K562 (cell line): ENCODE measurements at regions not wholly inside any gene's neighbourhood (a gene's known extent, or its start where the extent isn't known, plus 50 kb on each side); places are given as distances from the start of the nearest gene placed in this dataset.

Source experiments
- ATAC-seq: fragments of 200-7000 bp; cut with Tn5 transposase; 3 replicates; pipeline ENCODE4 v1.9.1; 2020; ENCODE audit warnings: moderate library complexity
- BruUV-seq: library from RNA; stranded (reverse); fragments of 400-500 nt; replicated peaks from 2 replicates; lab custom pipeline; 2021; lab: Mats Ljungman, UMichigan
- CTCF ChIA-PET: fragments of 300-600 bp; formaldehyde crosslinking; extraction: SDS; loops from one replicate; lab custom pipeline; 2021; ENCODE audit warnings: low intra/inter-chr PET ratio; lab: Yijun Ruan, JAX
- POLR2A ChIA-PET: fragments of 300-600, 350-650 bp; sonication (Branson Sonifier 250); formaldehyde crosslinking; extraction: SDS; loops from one replicate; lab custom pipeline; 2021; ENCODE audit warnings: antibody characterized with exemption, inconsistent platforms; lab: Yijun Ruan, JAX
- DNase-seq, 4 experiments: peaks; one replicate each; pipeline versions ENCODE4 v3.0.0 to v3.0.0-alpha.2; 2011 to 2018; ENCODE audit warnings: low spot score in 3 of 4, mixed read lengths in 3 of 4; ENCODE audit errors: extremely low read depth in 1 of 4
- FAIRE-seq: peaks from 2 replicates; lab custom pipeline; 2011; peaks lifted over from hg19 to GRCh38; lab: Jason Lieb, UNC
- H2AFZ ChIP-seq: 2 replicates; pipeline ENCODE4 v1.6.0; 2011; ENCODE audit warnings: low read depth, low read length, control low read depth, inconsistent platforms
- H3K27ac ChIP-seq: fragments of 200-600 bp; 3 replicates; pipeline ENCODE4 v1.8.0; 2011; ENCODE audit warnings: low read depth, mild to moderate bottlenecking, control low read depth, inconsistent platforms, low read length, moderate library complexity, mixed read lengths; ENCODE audit errors: extremely low read depth
- H3K27me3 ChIP-seq, 2 experiments: fragments of 300-600 bp in 1 of 2; 2 replicates in 1 of 2; 3 replicates in 1 of 2; pipeline versions ENCODE4 v1.6.0 to v1.8.0; 2011; ENCODE audit warnings: inconsistent platforms in 2 of 2, low read length in 2 of 2, mild to moderate bottlenecking in 1 of 2, mixed read lengths in 1 of 2, moderate library complexity in 1 of 2; ENCODE audit not compliant: control insufficient read depth in 2 of 2, insufficient read depth in 2 of 2
- H3K36me3 ChIP-seq: fragments of 300-600 bp; 3 replicates; pipeline ENCODE4 v1.8.0; 2011; ENCODE audit warnings: mild to moderate bottlenecking, low read length, inconsistent platforms; ENCODE audit not compliant: control insufficient read depth, insufficient read depth
- H3K4me1 ChIP-seq, 2 experiments: fragments of 200-600 bp in 1 of 2; replicated peaks in 1 of 2; 2 replicates in 1 of 2; 3 replicates in 1 of 2; pipeline versions ENCODE4 v1.5.1 to v1.8.0; 2011; ENCODE audit warnings: inconsistent platforms in 2 of 2, low read length in 2 of 2, mild to moderate bottlenecking in 1 of 2, mixed read lengths in 1 of 2, moderate library complexity in 1 of 2; ENCODE audit not compliant: control insufficient read depth in 2 of 2, insufficient read depth in 2 of 2
- H3K4me2 ChIP-seq: 2 replicates; pipeline ENCODE4 v1.6.1; 2011; ENCODE audit warnings: low read length, control low read depth, inconsistent platforms, mixed read lengths; ENCODE audit not compliant: insufficient read depth
- H3K4me3 ChIP-seq: fragments of 200-600 bp; sonication (generic), shearing (Covaris generic); 2 replicates; pipeline ENCODE4 v1.5.1; 2016; ENCODE audit warnings: control low read depth, inconsistent platforms
- H3K79me2 ChIP-seq: fragments of 200-600 bp; 3 replicates; pipeline ENCODE4 v1.8.0; 2011; ENCODE audit warnings: low read length, inconsistent platforms; ENCODE audit not compliant: control insufficient read depth, insufficient read depth
- H3K9ac ChIP-seq, 2 experiments: 2 replicates each; pipeline versions ENCODE4 v1.6.0 to v1.6.1; 2011; ENCODE audit warnings: low read depth in 2 of 2, low read length in 2 of 2, control low read depth in 1 of 2, inconsistent platforms in 1 of 2, mild to moderate bottlenecking in 1 of 2, mixed read lengths in 1 of 2; ENCODE audit not compliant: insufficient read depth in 1 of 2
- H3K9me1 ChIP-seq: one replicate; pipeline ENCODE4 v1.6.0; 2011; ENCODE audit warnings: inconsistent platforms, mild to moderate bottlenecking, low read length, moderate library complexity; ENCODE audit not compliant: control insufficient read depth, insufficient read depth
- H3K9me3 ChIP-seq: replicated peaks from 2 replicates; pipeline ENCODE4 v1.5.1; 2011; ENCODE audit warnings: low read depth, low read length, inconsistent platforms; ENCODE audit not compliant: control insufficient read depth, insufficient read depth
- H4K20me1 ChIP-seq: replicated peaks from 2 replicates; pipeline ENCODE4 v1.6.1; 2011; ENCODE audit warnings: low read length, inconsistent platforms, mixed read lengths; ENCODE audit not compliant: control insufficient read depth, insufficient read depth
- HNRNPH1 ChIP-seq: fragments of 200-400 bp; formaldehyde crosslinking; optimal IDR thresholded peaks from 2 replicates; pipeline ENCODE3; 2017; ENCODE audit warnings: low read depth, mild to moderate bottlenecking, low read length, moderate library complexity
- HNRNPK ChIP-seq: fragments of 200-400 bp; formaldehyde crosslinking; IDR thresholded peaks from one replicate; pipeline ENCODE4 v1.6.1; 2018; ENCODE audit warnings: mild to moderate bottlenecking, low read depth, low read length; ENCODE audit not compliant: poor library complexity, severe bottlenecking
- MCM3 ChIP-seq: fragments of 450-650 bp; IDR thresholded peaks from 2 replicates; pipeline ENCODE4 v1.6.1; 2016
- OTX1 ChIP-seq: fragments of 450-650 bp; formaldehyde crosslinking; IDR thresholded peaks from 2 replicates; pipeline ENCODE4 v1.4.0; 2022; ENCODE audit warnings: mild to moderate bottlenecking
- SMC3 ChIP-seq: conservative IDR thresholded peaks from 2 replicates; pipeline ENCODE4 v1.6.1; 2011; ENCODE audit warnings: low read depth, low read length, improper control_type of control experiment; ENCODE audit not compliant: insufficient read depth
- TBL1XR1 ChIP-seq, 2 experiments: IDR thresholded peaks; 2 replicates each; pipeline ENCODE4 v1.6.1; 2012; ENCODE audit warnings: improper control_type of control experiment in 2 of 2, low read length in 2 of 2, mild to moderate bottlenecking in 1 of 2
- TBP ChIP-seq: optimal IDR thresholded peaks from 2 replicates; pipeline ENCODE3; 2011; ENCODE audit warnings: low read depth, low read length, improper control_type of control experiment
- ZFPM2 ChIP-seq: fragments of 250-450 bp; sonication (Bioruptor Pico); IDR thresholded peaks from 2 replicates; pipeline ENCODE4 v1.5.1; 2022; ENCODE audit warnings: mild to moderate bottlenecking
- in situ Hi-C: fragments of 300-500 bp; cut with MboI; formaldehyde crosslinking; loops from 4 replicates; pipeline ENCODE4 v1.15.0; 2018; ENCODE audit warnings: inconsistent platforms, mixed read lengths
- intact Hi-C: fragments of 100-400 bp; cut with micrococcal nuclease; formaldehyde crosslinking; loops from 2 replicates; pipeline ENCODE4 v1.14.2; 2022
- TF ChIP-seq, protein P1 (sequence below): fragments of 450-650 bp; formaldehyde crosslinking; IDR thresholded peaks from 2 replicates; pipeline ENCODE4 v1.4.0; 2022; ENCODE audit warnings: missing genetic modification characterization
- TF ChIP-seq, protein P2 (sequence below): sonication (generic); formaldehyde crosslinking; IDR thresholded peaks from 2 replicates; pipeline ENCODE4 v1.8.0; 2022; ENCODE audit warnings: missing genetic modification reagents, mild to moderate bottlenecking, moderate library complexity, borderline replicate concordance

DNA sequence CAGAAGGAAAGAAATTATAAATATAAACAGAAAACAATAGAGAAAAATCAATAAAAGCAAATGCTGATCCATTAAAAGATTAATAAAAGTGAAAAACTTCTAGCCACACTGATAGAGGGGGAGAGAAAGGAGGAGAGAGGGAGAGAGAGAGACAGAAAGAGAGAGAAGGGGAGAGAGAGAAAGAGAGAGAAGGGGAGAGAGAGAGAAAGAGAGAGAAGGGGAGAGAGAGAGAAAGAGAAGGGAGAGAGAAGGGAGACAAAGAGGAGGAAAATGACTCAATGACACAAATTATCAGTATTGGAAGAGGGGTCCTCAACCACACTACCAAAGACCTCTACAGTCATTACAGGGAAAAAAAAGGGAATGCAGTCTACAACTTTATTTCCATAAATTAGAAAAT is 94.4 kb upstream of the VIPR2 start:
- H3K79me2 ChIP-seq, result no peaks in the 10 kb centered on the region
- no peaks in the 10 kb centered on the region for H3K9me3 ChIP-seq
- intact Hi-C loops (no loop called here), in situ Hi-C loops (no loop called here)
- no peak for DNase-seq
- peaks cover 10 to 28% of the 10 kb centered on the region in 2 experiments; a peak in 4 of 5 replicates for H3K27me3 ChIP-seq
- POLR2A ChIA-PET, result no interaction called here
- no peaks in the 10 kb centered on the region for H3K9me1 ChIP-seq
- H3K4me3 ChIP-seq, result no peak overlapping the region
- no peak overlapping the region for H3K27ac ChIP-seq
- no peak overlapping the region for H3K9ac ChIP-seq
- H3K4me1 ChIP-seq, result no peaks in the 10 kb centered on the region; a peak in 1 of 5 replicates
- FAIRE-seq, result no peak
- no peak for ATAC-seq
- H3K36me3 ChIP-seq, result no peaks in the 10 kb centered on the region
- no peak overlapping the region for H2AFZ ChIP-seq
- no peak overlapping the region for H3K4me2 ChIP-seq
- BruUV-seq, result no TSS peak
- H4K20me1 ChIP-seq, result no peaks in the 10 kb centered on the region
- no peak for TF ChIP-seq HNRNPH1
- TF ChIP-seq ZFPM2 (CRISPR knock-in tag), result no peak
- TF ChIP-seq, protein P1, sequence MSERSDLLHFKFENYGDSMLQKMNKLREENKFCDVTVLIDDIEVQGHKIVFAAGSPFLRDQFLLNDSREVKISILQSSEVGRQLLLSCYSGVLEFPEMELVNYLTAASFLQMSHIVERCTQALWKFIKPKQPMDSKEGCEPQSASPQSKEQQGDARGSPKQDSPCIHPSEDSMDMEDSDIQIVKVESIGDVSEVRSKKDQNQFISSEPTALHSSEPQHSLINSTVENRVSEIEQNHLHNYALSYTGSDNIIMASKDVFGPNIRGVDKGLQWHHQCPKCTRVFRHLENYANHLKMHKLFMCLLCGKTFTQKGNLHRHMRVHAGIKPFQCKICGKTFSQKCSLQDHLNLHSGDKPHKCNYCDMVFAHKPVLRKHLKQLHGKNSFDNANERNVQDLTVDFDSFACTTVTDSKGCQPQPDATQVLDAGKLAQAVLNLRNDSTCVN (CRISPR knock-in tag), result 0 out of 2 replicates have a peak, but pooled peaks have one; percentile 63
- TF ChIP-seq HNRNPK, result no peak
- 0 out of 2 replicates have a peak, but pooled peaks have one; percentile 40 for TF ChIP-seq OTX1
- TF ChIP-seq, protein P2, sequence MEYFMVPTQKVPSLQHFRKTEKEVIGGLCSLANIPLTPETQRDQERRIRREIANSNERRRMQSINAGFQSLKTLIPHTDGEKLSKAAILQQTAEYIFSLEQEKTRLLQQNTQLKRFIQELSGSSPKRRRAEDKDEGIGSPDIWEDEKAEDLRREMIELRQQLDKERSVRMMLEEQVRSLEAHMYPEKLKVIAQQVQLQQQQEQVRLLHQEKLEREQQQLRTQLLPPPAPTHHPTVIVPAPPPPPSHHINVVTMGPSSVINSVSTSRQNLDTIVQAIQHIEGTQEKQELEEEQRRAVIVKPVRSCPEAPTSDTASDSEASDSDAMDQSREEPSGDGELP (CRISPR knock-in tag), result no peak
- no peak for TF ChIP-seq TBL1XR1 (IDR thresholded peaks at IDR 0.05; ENCODE audit: low read length in 2 of 2)
- no peak for TF ChIP-seq SMC3
- no peak for TF ChIP-seq MCM3
- TF ChIP-seq TBP, result no peak
- TF ChIP-seq, all 486 proteins: peak for 2
- CTCF ChIA-PET, result no interaction called here
